Progenitor cell of endocrine pancreas (in vitro differentiated cells): ENCODE measurements at regions not wholly inside any gene's neighbourhood (a gene's known extent, or its start where the extent isn't known, plus 50 kb on each side); places are given as distances from the start of the nearest gene placed in this dataset.

ENCODE experiments used
- DNase-seq: peaks from one replicate; pipeline ENCODE4 v3.0.0; 2021; ENCODE audit warnings: low spot score; ENCODE audit not compliant: unreplicated experiment
- H3K27ac Mint-ChIP-seq: 2 replicates; pipeline ENCODE4 v1.8.0; 2021; ENCODE audit warnings: mild to moderate bottlenecking, moderate library complexity, mixed read lengths
- H3K27me3 Mint-ChIP-seq: 2 replicates; pipeline ENCODE4 v1.8.0; 2021; ENCODE audit warnings: mixed read lengths
- H3K36me3 Mint-ChIP-seq: 2 replicates; pipeline ENCODE4 v1.8.0; 2022; ENCODE audit warnings: mixed read lengths; ENCODE audit not compliant: insufficient read depth
- H3K4me1 Mint-ChIP-seq: 2 replicates; pipeline ENCODE4 v1.8.0; 2021; ENCODE audit warnings: low read depth, mixed read lengths
- H3K4me3 Mint-ChIP-seq: 2 replicates; pipeline ENCODE4 v1.8.0; 2021; ENCODE audit warnings: low read depth, mild to moderate bottlenecking, moderate library complexity, mixed read lengths
- H3K9me3 Mint-ChIP-seq: 2 replicates; pipeline ENCODE4 v1.8.0; 2021; ENCODE audit warnings: low read depth, mixed read lengths
- CTCF ChIP-seq: fragments of 200-600 bp; sonication (generic); IDR thresholded peaks from one replicate; pipeline ENCODE4 v1.5.0; 2021; ENCODE audit warnings: antibody characterized with exemption, mild to moderate bottlenecking; ENCODE audit not compliant: unreplicated experiment

GRCh38 chr2:173822889-173823542 lies 142.2 kb downstream of the SP3 start:
- H3K4me1 Mint-ChIP-seq: peaks cover 4% of the 10 kb centered on the region
- no peak overlapping the region for H3K4me3 Mint-ChIP-seq
- no peaks in the 10 kb centered on the region for H3K36me3 Mint-ChIP-seq
- no peaks in the 10 kb centered on the region for H3K9me3 Mint-ChIP-seq
- no peak for TF ChIP-seq CTCF
- H3K27me3 Mint-ChIP-seq: no peaks in the 10 kb centered on the region
- no peak for DNase-seq
- H3K27ac Mint-ChIP-seq: no peak overlapping the region

- Mint-ChIP-seq H3K27me3 (no peaks in the 10 kb centered on the region), H3K9me3 (no peaks in the 10 kb centered on the region), H3K4me3 (no peak overlapping the region), H3K4me1 (peaks cover under 1% of the 10 kb centered on the region), H3K27ac (no peak overlapping the region), H3K36me3 (no peaks in the 10 kb centered on the region)
- TF ChIP-seq CTCF: no peak
- DNase-seq: no peak
Observed at GRCh38 chr2:173823543-173823939, 141.6 kb downstream of the SP3 start.

DNA sequence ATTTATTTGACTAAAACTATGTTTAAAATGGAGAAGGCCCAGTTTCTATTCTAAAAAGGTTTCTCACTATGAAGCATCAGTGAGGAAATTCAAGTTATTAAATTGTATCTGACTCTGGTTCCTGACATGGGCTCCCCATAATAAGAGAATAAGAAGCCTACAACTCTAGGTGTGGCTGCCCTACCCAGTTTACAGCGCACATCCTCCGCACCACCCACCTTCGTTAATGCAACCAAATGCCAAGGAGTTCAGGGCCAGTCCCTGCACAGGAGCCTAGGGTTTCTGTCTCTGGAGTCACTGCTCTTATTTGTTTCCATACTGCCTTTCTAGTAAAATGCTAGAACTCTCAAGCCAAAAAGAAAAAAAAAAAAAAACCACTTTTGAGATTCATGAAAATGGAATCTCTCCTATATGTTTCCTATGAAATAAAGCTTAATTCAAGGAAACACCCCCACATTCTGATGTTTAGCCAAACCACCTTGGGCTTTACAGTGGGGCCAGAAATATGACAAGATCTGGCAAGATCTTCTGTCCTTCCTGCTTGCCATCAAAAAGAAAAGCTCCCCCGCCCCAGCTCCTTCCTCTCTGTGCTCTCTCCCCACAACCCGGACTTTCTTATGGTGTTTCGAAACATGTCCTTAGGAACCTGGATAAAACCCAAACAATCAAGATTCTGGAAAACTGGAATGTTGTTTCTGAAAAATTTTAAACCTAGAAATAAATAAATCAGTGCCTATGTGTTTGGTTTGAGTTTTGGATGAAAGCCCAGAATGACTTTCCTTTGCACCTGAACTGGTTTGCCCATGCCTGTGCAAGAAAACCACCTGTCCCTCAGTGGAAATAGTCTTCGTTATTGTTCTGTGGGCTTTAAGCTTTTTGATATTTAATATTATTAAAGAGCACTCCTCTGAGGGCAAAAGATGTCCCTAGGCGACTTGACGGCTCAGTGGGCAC lies 136.7 kb downstream of the SP3 start:
- Mint-ChIP-seq H3K27me3 (no peaks in the 10 kb centered on the region), H3K36me3 (no peaks in the 10 kb centered on the region)

GRCh38 chr2:173829727-173830126 lies 135.4 kb downstream of the SP3 start:
- DNase-seq: no peak
- peaks cover under 1% of the 10 kb centered on the region for H3K9me3 Mint-ChIP-seq
- H3K4me3 Mint-ChIP-seq: no peak overlapping the region
- peaks cover 3% of the 10 kb centered on the region for H3K4me1 Mint-ChIP-seq
- no peak for TF ChIP-seq CTCF
- no peaks in the 10 kb centered on the region for H3K27me3 Mint-ChIP-seq
- no peak overlapping the region for H3K27ac Mint-ChIP-seq
- no peaks in the 10 kb centered on the region for H3K36me3 Mint-ChIP-seq

More for the DNA sequence above, 136.7 kb downstream of the SP3 start:
- TF ChIP-seq CTCF: no peak
- DNase-seq: no peak
- Mint-ChIP-seq H3K4me3 (no peak overlapping the region), H3K4me1 (peaks cover 3% of the 10 kb centered on the region), H3K27ac (no peak overlapping the region), H3K9me3 (no peaks in the 10 kb centered on the region)

DNA sequence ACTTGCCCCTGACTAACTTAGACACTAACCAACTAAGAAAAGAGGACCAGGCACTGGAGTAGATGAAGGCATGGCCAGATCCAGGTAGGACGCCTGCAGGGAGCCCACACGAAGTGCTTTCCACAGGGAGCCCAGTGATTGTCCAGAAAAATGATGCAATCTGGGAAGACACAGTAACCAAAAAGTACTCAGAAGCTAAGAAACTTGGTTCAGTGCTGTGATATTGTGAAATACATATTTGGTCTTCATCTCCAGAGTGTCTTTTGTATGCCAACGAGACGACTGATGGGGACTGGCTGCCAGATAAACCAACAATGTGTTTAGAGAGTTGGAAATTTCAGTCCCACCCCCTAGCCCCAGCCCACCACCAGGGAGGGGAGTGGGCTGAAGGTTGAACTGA lies 135.0 kb downstream of the SP3 start:
- H3K4me3 Mint-ChIP-seq: no peak overlapping the region
- H3K27ac Mint-ChIP-seq: no peak overlapping the region
- no peaks in the 10 kb centered on the region for H3K27me3 Mint-ChIP-seq
- peaks cover 4% of the 10 kb centered on the region for H3K9me3 Mint-ChIP-seq
- H3K4me1 Mint-ChIP-seq: peaks cover 3% of the 10 kb centered on the region
- no peak for DNase-seq
- TF ChIP-seq CTCF: no peak
- no peaks in the 10 kb centered on the region for H3K36me3 Mint-ChIP-seq
